ENCODE measurements at regions not wholly inside any gene's neighbourhood (a gene's known extent, or its start where the extent isn't known, plus 50 kb on each side); places are given as distances from the start of the nearest gene placed in this dataset.

- Histone ChIP-seq H3K9ac (no peak overlapping the region), H3K79me2 (ENCODE audit: insufficient read depth) (no peaks in the 10 kb centered on the region), H3K4me3 (no peak overlapping the region), H3K27me3 (replicated peaks; ENCODE audit: insufficient read depth) (no peaks in the 10 kb centered on the region), H3K9me2 (ENCODE audit: insufficient read depth) (no peaks in the 10 kb centered on the region), H3K27ac (no peak overlapping the region), H4K20me1 (ENCODE audit: insufficient read depth) (no peaks in the 10 kb centered on the region; the same call in 1 of the 2 replicates), H3K36me3 (ENCODE audit: low read depth) (no peaks in the 10 kb centered on the region), H2AFZ (no peak overlapping the region), H3K9me3 (ENCODE audit: low read depth) (no peaks in the 10 kb centered on the region), H3F3A (ENCODE audit: insufficient read depth) (no peaks in the 10 kb centered on the region), H3K4me2 (ENCODE audit: unreplicated experiment) (no peak overlapping the region), H3K4me1 (ENCODE audit: insufficient read depth) (no peaks in the 10 kb centered on the region)
- DNase-seq: no peak
- no peak for TF ChIP-seq EZH2phosphoT487 (IDR thresholded peaks at IDR 0.05; ENCODE audit: insufficient read depth, low read depth)
- in situ Hi-C loops (cut with MboI): no loop called here
- WGBS, 2 experiments (ENCODE audit: low coverage in 1 of 2, low lambda C conversion rate in 2 of 2, missing lambda C conversion rate in 2 of 2): 64 to 66% methylated on average over 3 of the region's 3 CpGs
These were observed 69.5 kb downstream of the CCR1 start for GRCh38 chr3:46138581-46138980.

GRCh38 chr3:46135475-46135874 is 72.6 kb downstream of the CCR1 start:
- no peak for TF ChIP-seq EZH2phosphoT487 (IDR thresholded peaks at IDR 0.05; ENCODE audit: insufficient read depth, low read depth)
- no peak for TF ChIP-seq EZH2 (IDR thresholded peaks at IDR 0.05; ENCODE audit: insufficient read depth, poor library complexity, severe bottlenecking)
- Histone ChIP-seq H3K27me3 (replicated peaks; ENCODE audit: insufficient read depth) (no peaks in the 10 kb centered on the region), H3K9me3 (ENCODE audit: low read depth) (no peaks in the 10 kb centered on the region), H4K20me1 (ENCODE audit: insufficient read depth) (no peaks in the 10 kb centered on the region; the same call in 1 of the 2 replicates), H3K27ac (no peak overlapping the region), H3K4me1 (ENCODE audit: insufficient read depth) (no peaks in the 10 kb centered on the region), H3K9ac (no peak overlapping the region), H3K9me2 (ENCODE audit: insufficient read depth) (no peaks in the 10 kb centered on the region), H3F3A (ENCODE audit: insufficient read depth) (no peaks in the 10 kb centered on the region), H3K36me3 (ENCODE audit: low read depth) (no peaks in the 10 kb centered on the region), H3K4me2 (ENCODE audit: unreplicated experiment) (no peak overlapping the region), H2AFZ (no peak overlapping the region), H3K79me2 (ENCODE audit: insufficient read depth) (no peaks in the 10 kb centered on the region), H3K4me3 (no peak overlapping the region)
- in situ Hi-C loops (cut with MboI): no loop called here
- 34 to 39% methylated on average over 3 of the region's 3 CpGs for WGBS, 2 experiments (ENCODE audit: low coverage in 1 of 2, low lambda C conversion rate in 2 of 2, missing lambda C conversion rate in 2 of 2)
- peak; percentile 46 for DNase-seq

- H3K9me3 ChIP-seq (ENCODE audit: low read depth): no peaks in the 10 kb centered on the region
- no peaks in the 10 kb centered on the region for H3K9me2 ChIP-seq (ENCODE audit: insufficient read depth)
- H4K20me1 ChIP-seq (ENCODE audit: insufficient read depth): no peaks in the 10 kb centered on the region; the same call in 1 of the 2 replicates
- no peaks in the 10 kb centered on the region for H3K36me3 ChIP-seq (ENCODE audit: low read depth)
- H3K4me2 ChIP-seq (ENCODE audit: unreplicated experiment): no peak overlapping the region
- no peak overlapping the region for H3K9ac ChIP-seq
- H2AFZ ChIP-seq: no peak overlapping the region
- no peaks in the 10 kb centered on the region for H3K4me1 ChIP-seq (ENCODE audit: insufficient read depth)
- no peak overlapping the region for H3K27ac ChIP-seq
- H3K4me3 ChIP-seq: no peak overlapping the region
- in situ Hi-C loops (cut with MboI): no loop called here
- H3K27me3 ChIP-seq (replicated peaks; ENCODE audit: insufficient read depth): no peaks in the 10 kb centered on the region
- no peaks in the 10 kb centered on the region for H3K79me2 ChIP-seq (ENCODE audit: insufficient read depth)
- TF ChIP-seq EZH2phosphoT487 (IDR thresholded peaks at IDR 0.05; ENCODE audit: insufficient read depth, low read depth) (no peak), EZH2 (IDR thresholded peaks at IDR 0.05; ENCODE audit: insufficient read depth, poor library complexity, severe bottlenecking) (no peak)
- whole genome bisulfite sequencing, 2 experiments (ENCODE audit: low coverage in 1 of 2, low lambda C conversion rate in 2 of 2, missing lambda C conversion rate in 2 of 2): 81 to 87% methylated on average over 3 of the region's 3 CpGs
- no peaks in the 10 kb centered on the region for H3F3A ChIP-seq (ENCODE audit: insufficient read depth)
- DNase-seq: no peak
These were observed 74.8 kb downstream of the CCR1 start for GRCh38 chr3:46133285-46133684.

DNA sequence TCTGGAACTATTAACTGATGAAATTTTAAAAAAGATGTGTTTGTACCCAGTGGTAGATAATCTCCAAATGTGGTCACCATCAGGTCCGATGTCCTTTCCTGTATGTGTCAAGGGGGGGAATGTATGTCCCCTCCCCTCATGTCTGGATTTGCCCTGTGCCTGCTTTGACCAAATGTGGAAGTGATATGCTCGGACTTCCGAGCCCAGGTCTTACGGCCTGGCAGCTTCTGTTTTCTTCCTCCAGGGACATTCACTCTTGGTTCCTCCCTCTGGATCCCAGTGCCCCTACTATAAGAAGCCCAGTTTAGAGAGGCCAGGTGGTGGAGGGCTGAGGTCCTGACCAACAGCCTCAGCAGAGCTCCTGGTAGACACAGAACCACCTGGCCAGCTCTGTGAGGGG is 75.5 kb downstream of the CCR1 start:
- no peak overlapping the region for H3K27ac ChIP-seq
- no peaks in the 10 kb centered on the region for H3K36me3 ChIP-seq (ENCODE audit: low read depth)
- peaks cover 6% of the 10 kb centered on the region; the same call in 1 of the 2 replicates for H3F3A ChIP-seq (ENCODE audit: insufficient read depth)

GRCh38 chr3:46131884-46132450 is 76.1 kb downstream of the CCR1 start:
- Histone ChIP-seq H3K4me3 (no peak overlapping the region), H3K4me2 (ENCODE audit: unreplicated experiment) (no peak overlapping the region), H3K27ac (no peak overlapping the region), H3K9me3 (ENCODE audit: low read depth) (no peaks in the 10 kb centered on the region), H3K9me2 (ENCODE audit: insufficient read depth) (no peaks in the 10 kb centered on the region), H3F3A (ENCODE audit: insufficient read depth) (peaks cover 11% of the 10 kb centered on the region), H3K36me3 (ENCODE audit: low read depth) (no peaks in the 10 kb centered on the region), H4K20me1 (ENCODE audit: insufficient read depth) (no peaks in the 10 kb centered on the region), H2AFZ (no peak overlapping the region), H3K27me3 (replicated peaks; ENCODE audit: insufficient read depth) (no peaks in the 10 kb centered on the region), H3K79me2 (ENCODE audit: insufficient read depth) (no peaks in the 10 kb centered on the region), H3K9ac (no peak overlapping the region), H3K4me1 (ENCODE audit: insufficient read depth) (peaks cover 11% of the 10 kb centered on the region)
- WGBS, 2 experiments (ENCODE audit: low coverage in 1 of 2, low lambda C conversion rate in 2 of 2, missing lambda C conversion rate in 2 of 2): 72 to 75% methylated on average over 8 of the region's 8 CpGs
- no peak for TF ChIP-seq EZH2 (IDR thresholded peaks at IDR 0.05; ENCODE audit: insufficient read depth, poor library complexity, severe bottlenecking)
- no peak for TF ChIP-seq EZH2phosphoT487 (IDR thresholded peaks at IDR 0.05; ENCODE audit: insufficient read depth, low read depth)
- in situ Hi-C loops (cut with MboI): no loop called here
- no peak for DNase-seq

More for the DNA sequence above, 75.5 kb downstream of the CCR1 start:
- H3K9ac ChIP-seq: no peak overlapping the region
- 92 to 95% methylated on average over 4 of the region's 4 CpGs for WGBS, 2 experiments (ENCODE audit: low coverage in 1 of 2, low lambda C conversion rate in 2 of 2, missing lambda C conversion rate in 2 of 2)
- peaks cover 7% of the 10 kb centered on the region; the same call in 1 of the 2 replicates for H3K4me1 ChIP-seq (ENCODE audit: insufficient read depth)
- no peaks in the 10 kb centered on the region for H3K9me2 ChIP-seq (ENCODE audit: insufficient read depth)
- H3K4me2 ChIP-seq (ENCODE audit: unreplicated experiment): no peak overlapping the region
- TF ChIP-seq EZH2phosphoT487 (IDR thresholded peaks at IDR 0.05; ENCODE audit: insufficient read depth, low read depth) (no peak), EZH2 (IDR thresholded peaks at IDR 0.05; ENCODE audit: insufficient read depth, poor library complexity, severe bottlenecking) (no peak)
- no peaks in the 10 kb centered on the region for H4K20me1 ChIP-seq (ENCODE audit: insufficient read depth)
- in situ Hi-C loops (cut with MboI): no loop called here
- no peak overlapping the region for H2AFZ ChIP-seq
- no peaks in the 10 kb centered on the region for H3K79me2 ChIP-seq (ENCODE audit: insufficient read depth)
- H3K4me3 ChIP-seq: no peak overlapping the region
- H3K27me3 ChIP-seq (replicated peaks; ENCODE audit: insufficient read depth): no peaks in the 10 kb centered on the region
- H3K9me3 ChIP-seq (ENCODE audit: low read depth): no peaks in the 10 kb centered on the region
- DNase-seq: no peak
